ENCODE measurements at regions not wholly inside any gene's neighbourhood (a gene's known extent, or its start where the extent isn't known, plus 50 kb on each side); places are given as distances from the start of the nearest gene placed in this dataset.

DNA sequence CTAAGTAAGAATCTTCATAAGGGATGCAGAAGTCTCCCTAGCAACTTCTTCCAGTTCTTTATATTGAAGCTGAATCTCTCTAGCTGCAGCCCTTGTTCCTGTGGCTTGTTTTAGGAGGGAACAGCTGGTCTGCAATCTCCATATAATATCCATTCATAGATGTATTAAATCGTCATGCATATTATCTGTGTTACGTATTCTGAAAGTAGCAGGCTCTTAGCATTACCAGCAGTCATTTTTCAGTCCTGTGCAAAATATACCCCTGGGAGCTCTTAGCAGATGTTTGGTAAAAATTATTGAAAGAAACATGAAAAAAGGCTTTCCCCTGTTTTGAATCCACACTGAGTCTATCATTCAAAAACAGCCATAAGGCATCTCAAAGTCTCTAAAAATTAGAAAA lies 385.3 kb downstream of the IRS1 start:
- Mint-ChIP-seq H3K27me3 (peaks cover 7 to 11% of the 10 kb centered on the region in 2 donors), H3K4me3 (no peak overlapping the region), H3K4me1 (no peaks in the 10 kb centered on the region), H3K27ac (no peak overlapping the region), H3K9me3 (no peaks in the 10 kb centered on the region), H3K36me3 (no peaks in the 10 kb centered on the region)
- no peaks in the 10 kb centered on the region for H3K36me3 ChIP-seq (ENCODE audit: insufficient read depth, low read length)
- H3K27ac ChIP-seq (ENCODE audit: low read depth, low read length): no peak overlapping the region
- no peak for DNase-seq
- H3K27me3 ChIP-seq (ENCODE audit: insufficient read depth, low read length, poor library complexity, severe bottlenecking): no peaks in the 10 kb centered on the region
- no peaks in the 10 kb centered on the region for H3K4me1 ChIP-seq (ENCODE audit: insufficient read depth, low read length)
- H3K4me3 ChIP-seq (ENCODE audit: low read length): no peak overlapping the region
- H3K9me3 ChIP-seq (ENCODE audit: low read length): no peaks in the 10 kb centered on the region
- CTCF ChIA-PET: interaction anchor here (1.1 kb wide), 1 partner anchor 12 kb away, joined by 3 read pairs; no protein-coding TSS in a partner anchor
- POLR2A ChIA-PET: no interaction called here

DNA sequence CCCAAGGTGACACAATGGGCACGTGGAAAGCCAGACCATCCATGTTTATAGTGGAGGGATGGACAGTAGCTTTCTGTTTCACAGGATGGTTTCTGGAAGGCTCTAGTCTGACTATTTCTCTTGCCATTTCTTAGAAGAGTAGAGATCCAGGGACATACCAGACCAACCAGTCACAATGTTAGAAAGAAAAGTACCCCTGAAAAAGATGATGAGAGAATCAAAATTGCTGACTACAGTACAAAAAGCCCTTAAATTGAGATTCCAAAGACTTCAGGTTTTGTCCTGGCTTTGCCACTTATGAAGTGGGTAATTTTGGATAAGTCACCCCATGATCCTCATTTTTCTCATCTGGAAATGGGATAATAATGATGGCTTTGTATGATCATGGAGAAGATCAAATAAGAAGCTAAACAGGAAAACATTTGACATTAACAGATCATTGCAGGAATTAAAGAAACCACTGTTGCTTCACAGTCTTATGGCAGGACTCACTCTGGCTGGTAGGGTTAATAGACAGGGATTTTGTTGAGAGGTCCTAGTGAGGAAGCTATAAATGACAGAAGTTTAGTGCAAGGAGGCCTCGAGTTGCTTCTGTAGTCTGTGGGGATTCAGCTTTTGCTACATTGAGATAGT lies 386.0 kb downstream of the IRS1 start:
- Mint-ChIP-seq H3K27ac (no peak overlapping the region), H3K4me1 (no peaks in the 10 kb centered on the region), H3K9me3 (no peaks in the 10 kb centered on the region), H3K4me3 (no peak overlapping the region), H3K36me3 (no peaks in the 10 kb centered on the region), H3K27me3 (peaks cover 7 to 11% of the 10 kb centered on the region in 2 donors)
- no peaks in the 10 kb centered on the region for H3K4me1 ChIP-seq (ENCODE audit: insufficient read depth, low read length)
- POLR2A ChIA-PET: no interaction called here
- H3K4me3 ChIP-seq (ENCODE audit: low read length): no peak overlapping the region
- no peaks in the 10 kb centered on the region for H3K36me3 ChIP-seq (ENCODE audit: insufficient read depth, low read length)
- no peaks in the 10 kb centered on the region for H3K9me3 ChIP-seq (ENCODE audit: low read length)
- no peak for DNase-seq
- no peak overlapping the region for H3K27ac ChIP-seq (ENCODE audit: low read depth, low read length)
- H3K27me3 ChIP-seq (ENCODE audit: insufficient read depth, low read length, poor library complexity, severe bottlenecking): no peaks in the 10 kb centered on the region
- CTCF ChIA-PET: interaction anchor here (1.1 kb wide), 1 partner anchor 11 kb away, joined by 3 read pairs; no protein-coding TSS in a partner anchor

DNA sequence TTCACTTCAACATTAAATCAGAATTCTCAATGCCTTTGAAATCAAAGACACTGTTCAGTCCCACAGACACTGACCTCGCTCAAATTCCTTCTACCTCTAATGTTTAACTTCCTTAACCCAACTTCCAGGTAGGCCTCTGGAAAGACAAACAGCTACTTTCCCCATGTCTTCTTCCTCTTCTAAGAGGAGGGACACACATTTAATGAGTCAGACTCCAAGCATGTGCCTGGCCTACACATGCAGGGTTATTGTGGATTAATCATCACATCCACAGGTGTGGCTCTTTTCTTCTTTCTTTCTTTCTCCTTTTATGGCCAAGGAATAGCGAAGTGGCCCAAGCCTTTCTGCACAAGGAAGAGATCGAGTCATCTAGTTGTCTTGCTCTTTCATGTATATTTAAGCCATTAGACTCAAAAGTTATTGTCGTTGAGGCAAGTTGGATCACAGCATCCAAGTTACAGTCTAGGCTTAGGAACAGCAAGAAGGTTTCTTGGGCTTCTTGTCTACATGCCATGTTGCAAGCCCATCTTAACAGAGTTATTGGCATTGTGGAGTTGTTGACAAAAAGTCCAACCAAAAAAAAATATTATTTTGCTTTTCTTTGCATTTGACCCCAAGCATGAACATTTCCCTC lies 387.8 kb downstream of the IRS1 start:
- Histone ChIP-seq H3K27me3 (ENCODE audit: insufficient read depth, low read length, poor library complexity, severe bottlenecking) (no peaks in the 10 kb centered on the region), H3K27ac (ENCODE audit: low read depth, low read length) (no peak overlapping the region), H3K4me3 (ENCODE audit: low read length) (no peak overlapping the region), H3K36me3 (ENCODE audit: insufficient read depth, low read length) (no peaks in the 10 kb centered on the region), H3K4me1 (ENCODE audit: insufficient read depth, low read length) (no peaks in the 10 kb centered on the region), H3K9me3 (ENCODE audit: low read length) (no peaks in the 10 kb centered on the region)
- Mint-ChIP-seq H3K27ac (no peak overlapping the region), H3K27me3 (peaks cover 7 to 9% of the 10 kb centered on the region in 2 donors), H3K4me3 (no peak overlapping the region), H3K4me1 (no peaks in the 10 kb centered on the region), H3K36me3 (no peaks in the 10 kb centered on the region), H3K9me3 (no peaks in the 10 kb centered on the region)
- CTCF ChIA-PET: no interaction called here
- no peak for DNase-seq
- POLR2A ChIA-PET: no interaction called here

GRCh38 chr2:226411205-226411604 lies 388.4 kb downstream of the IRS1 start:
- Histone ChIP-seq H3K9me3 (ENCODE audit: low read length) (no peaks in the 10 kb centered on the region), H3K4me1 (ENCODE audit: insufficient read depth, low read length) (no peaks in the 10 kb centered on the region), H3K27ac (ENCODE audit: low read depth, low read length) (no peak overlapping the region), H3K4me3 (ENCODE audit: low read length) (no peak overlapping the region), H3K36me3 (ENCODE audit: insufficient read depth, low read length) (no peaks in the 10 kb centered on the region), H3K27me3 (ENCODE audit: insufficient read depth, low read length, poor library complexity, severe bottlenecking) (no peaks in the 10 kb centered on the region)
- DNase-seq: no peak
- Mint-ChIP-seq H3K27me3 (peaks cover 6 to 7% of the 10 kb centered on the region in 2 donors), H3K4me1 (peaks cover 0 to 3% (median 0%) of the 10 kb centered on the region in 3 donors), H3K36me3 (no peaks in the 10 kb centered on the region), H3K9me3 (no peaks in the 10 kb centered on the region), H3K4me3 (no peak overlapping the region), H3K27ac (no peak overlapping the region)
- POLR2A ChIA-PET: no interaction called here
- CTCF ChIA-PET: no interaction called here

GRCh38 chr2:226410247-226410835 lies 389.3 kb downstream of the IRS1 start:
- H3K4me3 ChIP-seq (ENCODE audit: low read length): no peak overlapping the region
- Mint-ChIP-seq H3K4me1 (peaks cover 0 to 3% (median 0%) of the 10 kb centered on the region in 3 donors), H3K36me3 (no peaks in the 10 kb centered on the region), H3K9me3 (no peaks in the 10 kb centered on the region), H3K27ac (no peak overlapping the region), H3K27me3 (peaks cover 7 to 8% of the 10 kb centered on the region in 2 donors), H3K4me3 (no peak overlapping the region)
- no peaks in the 10 kb centered on the region for H3K9me3 ChIP-seq (ENCODE audit: low read length)
- POLR2A ChIA-PET: no interaction called here
- CTCF ChIA-PET: no interaction called here
- H3K27ac ChIP-seq (ENCODE audit: low read depth, low read length): no peak overlapping the region
- H3K27me3 ChIP-seq (ENCODE audit: insufficient read depth, low read length, poor library complexity, severe bottlenecking): no peaks in the 10 kb centered on the region
- no peaks in the 10 kb centered on the region for H3K36me3 ChIP-seq (ENCODE audit: insufficient read depth, low read length)
- DNase-seq: no peak
- no peaks in the 10 kb centered on the region for H3K4me1 ChIP-seq (ENCODE audit: insufficient read depth, low read length)

GRCh38 chr2:226409134-226409533 lies 390.5 kb downstream of the IRS1 start:
- peaks cover 0 to 3% (median 0%) of the 10 kb centered on the region in 3 donors for H3K4me1 Mint-ChIP-seq
- POLR2A ChIA-PET: no interaction called here
- H3K27ac ChIP-seq (ENCODE audit: low read depth, low read length): no peak overlapping the region
- H3K9me3 Mint-ChIP-seq: no peaks in the 10 kb centered on the region
- no peaks in the 10 kb centered on the region for H3K36me3 ChIP-seq (ENCODE audit: insufficient read depth, low read length)
- no peaks in the 10 kb centered on the region for H3K9me3 ChIP-seq (ENCODE audit: low read length)
- peaks cover 4 to 11% of the 10 kb centered on the region in 2 donors for H3K27me3 Mint-ChIP-seq
- no peak overlapping the region for H3K4me3 ChIP-seq (ENCODE audit: low read length)
- no peak for DNase-seq
- CTCF ChIA-PET: no interaction called here
- H3K27ac Mint-ChIP-seq: no peak overlapping the region
- no peaks in the 10 kb centered on the region for H3K36me3 Mint-ChIP-seq
- H3K4me3 Mint-ChIP-seq: no peak overlapping the region
- H3K27me3 ChIP-seq (ENCODE audit: insufficient read depth, low read length, poor library complexity, severe bottlenecking): no peaks in the 10 kb centered on the region
- no peaks in the 10 kb centered on the region for H3K4me1 ChIP-seq (ENCODE audit: insufficient read depth, low read length)

GRCh38 chr2:226408141-226408540 lies 391.5 kb downstream of the IRS1 start:
- Mint-ChIP-seq H3K4me3 (no peak overlapping the region), H3K27me3 (peaks cover 6 to 11% of the 10 kb centered on the region in 2 donors), H3K9me3 (no peaks in the 10 kb centered on the region), H3K36me3 (no peaks in the 10 kb centered on the region), H3K27ac (no peak overlapping the region), H3K4me1 (peaks cover 0 to 3% (median 0%) of the 10 kb centered on the region in 3 donors)
- DNase-seq: no peak
- no peaks in the 10 kb centered on the region for H3K27me3 ChIP-seq (ENCODE audit: insufficient read depth, low read length, poor library complexity, severe bottlenecking)
- no peaks in the 10 kb centered on the region for H3K36me3 ChIP-seq (ENCODE audit: insufficient read depth, low read length)
- H3K4me1 ChIP-seq (ENCODE audit: insufficient read depth, low read length): no peaks in the 10 kb centered on the region
- H3K4me3 ChIP-seq (ENCODE audit: low read length): no peak overlapping the region
- ChIA-PET POLR2A (no interaction called here), CTCF (no interaction called here)
- no peaks in the 10 kb centered on the region for H3K9me3 ChIP-seq (ENCODE audit: low read length)
- no peak overlapping the region for H3K27ac ChIP-seq (ENCODE audit: low read depth, low read length)

DNA sequence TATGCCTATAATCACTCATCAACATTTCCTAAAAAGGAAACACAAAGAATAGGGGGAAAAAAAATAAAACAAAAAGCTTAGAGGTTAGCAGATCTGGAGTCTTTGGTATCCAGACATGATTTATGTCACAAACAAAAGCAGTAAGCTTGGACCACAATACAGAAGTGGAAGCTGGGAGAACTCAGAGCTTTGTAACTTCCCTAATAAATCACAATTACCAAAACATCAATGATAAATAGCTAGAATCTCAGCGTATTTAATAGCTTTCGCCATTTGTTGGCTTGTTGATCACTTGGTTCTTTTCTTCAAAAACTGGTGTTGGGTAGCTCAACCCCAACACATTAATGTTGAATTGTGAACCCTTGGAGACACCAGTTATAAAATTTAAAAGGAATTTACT lies 392.5 kb downstream of the IRS1 start:
- no peaks in the 10 kb centered on the region for H3K36me3 Mint-ChIP-seq
- H3K4me3 Mint-ChIP-seq: no peak overlapping the region
- Histone ChIP-seq H3K9me3 (ENCODE audit: low read length) (no peaks in the 10 kb centered on the region), H3K4me3 (ENCODE audit: low read length) (no peak overlapping the region), H3K27me3 (ENCODE audit: insufficient read depth, low read length, poor library complexity, severe bottlenecking) (no peaks in the 10 kb centered on the region), H3K36me3 (ENCODE audit: insufficient read depth, low read length) (no peaks in the 10 kb centered on the region), H3K4me1 (ENCODE audit: insufficient read depth, low read length) (no peaks in the 10 kb centered on the region), H3K27ac (ENCODE audit: low read depth, low read length) (no peak overlapping the region)
- no peaks in the 10 kb centered on the region for H3K9me3 Mint-ChIP-seq
- no peak overlapping the region for H3K27ac Mint-ChIP-seq
- peaks cover 0 to 3% (median 0%) of the 10 kb centered on the region in 3 donors for H3K4me1 Mint-ChIP-seq
- ChIA-PET POLR2A (no interaction called here), CTCF (no interaction called here)
- no peak for DNase-seq
- H3K27me3 Mint-ChIP-seq: peaks cover 3 to 11% of the 10 kb centered on the region in 2 donors

All from CD8-positive, alpha-beta memory T cell (primary cell).